HUES6 (cell line): ENCODE measurements at regions not wholly inside any gene's neighbourhood (a gene's known extent, or its start where the extent isn't known, plus 50 kb on each side); places are given as distances from the start of the nearest gene placed in this dataset.

ENCODE experiments used
- H3K27ac ChIP-seq: 2 replicates; pipeline ENCODE4 v1.7.0; 2013; ENCODE audit warnings: low read depth, mild to moderate bottlenecking, low read length, inconsistent platforms
- H3K27me3 ChIP-seq: 2 replicates; pipeline ENCODE4 v1.6.1; 2013; ENCODE audit warnings: low read length; ENCODE audit not compliant: control insufficient read depth, insufficient read depth
- H3K36me3 ChIP-seq: 2 replicates; pipeline ENCODE4 v1.6.1; 2013; ENCODE audit warnings: low read length; ENCODE audit not compliant: control insufficient read depth, insufficient read depth
- H3K4me1 ChIP-seq: 2 replicates; pipeline ENCODE4 v1.6.1; 2013; ENCODE audit warnings: low read length; ENCODE audit not compliant: control insufficient read depth, insufficient read depth
- H3K4me3 ChIP-seq: 2 replicates; pipeline ENCODE4 v1.5.1; 2013; ENCODE audit warnings: low read depth, low read length
- H3K9ac ChIP-seq: one replicate; pipeline ENCODE4 v1.6.1; 2013; ENCODE audit warnings: mild to moderate bottlenecking, low read length
- H3K9me3 ChIP-seq: 2 replicates; pipeline ENCODE4 v1.6.1; 2013; ENCODE audit warnings: low read depth, low read length; ENCODE audit not compliant: control insufficient read depth, insufficient read depth

GRCh38 chr9:16992138-16992537, 121.7 kb upstream of the BNC2 start:
- no peak overlapping the region for H3K4me3 ChIP-seq
- H3K27ac ChIP-seq, result no peak overlapping the region
- H3K9ac ChIP-seq, result no peak overlapping the region
- no peaks in the 10 kb centered on the region for H3K36me3 ChIP-seq
- peaks cover 18% of the 10 kb centered on the region for H3K9me3 ChIP-seq
- no peaks in the 10 kb centered on the region for H3K27me3 ChIP-seq
- H3K4me1 ChIP-seq, result no peaks in the 10 kb centered on the region

GRCh38 chr9:16987026-16987425, 116.6 kb upstream of the BNC2 start:
- no peak overlapping the region for H3K4me3 ChIP-seq
- no peaks in the 10 kb centered on the region for H3K27me3 ChIP-seq
- no peak overlapping the region for H3K9ac ChIP-seq
- no peaks in the 10 kb centered on the region for H3K36me3 ChIP-seq
- H3K9me3 ChIP-seq, result no peaks in the 10 kb centered on the region
- no peak overlapping the region for H3K27ac ChIP-seq
- H3K4me1 ChIP-seq, result peaks cover 11% of the 10 kb centered on the region

GRCh38 chr9:16986556-16986955, 116.1 kb upstream of the BNC2 start:
- Histone ChIP-seq H3K4me1 (peaks cover 11% of the 10 kb centered on the region), H3K27me3 (no peaks in the 10 kb centered on the region), H3K27ac (no peak overlapping the region), H3K4me3 (no peak overlapping the region), H3K9me3 (no peaks in the 10 kb centered on the region), H3K9ac (no peak overlapping the region), H3K36me3 (no peaks in the 10 kb centered on the region)

- Histone ChIP-seq H3K4me3 (no peak overlapping the region), H3K36me3 (no peaks in the 10 kb centered on the region), H3K27ac (no peak overlapping the region), H3K4me1 (peaks cover 11% of the 10 kb centered on the region), H3K9me3 (no peaks in the 10 kb centered on the region), H3K27me3 (no peaks in the 10 kb centered on the region), H3K9ac (no peak overlapping the region)
These were observed 115.3 kb upstream of the BNC2 start for GRCh38 chr9:16985559-16986348.

GRCh38 chr9:16982780-16983310, 112.4 kb upstream of the BNC2 start:
- no peaks in the 10 kb centered on the region for H3K27me3 ChIP-seq
- no peak overlapping the region for H3K27ac ChIP-seq
- no peaks in the 10 kb centered on the region for H3K36me3 ChIP-seq
- no peak overlapping the region for H3K9ac ChIP-seq
- peaks cover 11% of the 10 kb centered on the region for H3K4me1 ChIP-seq
- no peaks in the 10 kb centered on the region for H3K9me3 ChIP-seq
- no peak overlapping the region for H3K4me3 ChIP-seq

- Histone ChIP-seq H3K9ac (no peak overlapping the region), H3K27ac (no peak overlapping the region), H3K4me1 (no peaks in the 10 kb centered on the region), H3K9me3 (peaks cover 6% of the 10 kb centered on the region), H3K4me3 (no peak overlapping the region), H3K27me3 (no peaks in the 10 kb centered on the region), H3K36me3 (no peaks in the 10 kb centered on the region)
These were observed 106.0 kb upstream of the BNC2 start for GRCh38 chr9:16976427-16976826.

DNA sequence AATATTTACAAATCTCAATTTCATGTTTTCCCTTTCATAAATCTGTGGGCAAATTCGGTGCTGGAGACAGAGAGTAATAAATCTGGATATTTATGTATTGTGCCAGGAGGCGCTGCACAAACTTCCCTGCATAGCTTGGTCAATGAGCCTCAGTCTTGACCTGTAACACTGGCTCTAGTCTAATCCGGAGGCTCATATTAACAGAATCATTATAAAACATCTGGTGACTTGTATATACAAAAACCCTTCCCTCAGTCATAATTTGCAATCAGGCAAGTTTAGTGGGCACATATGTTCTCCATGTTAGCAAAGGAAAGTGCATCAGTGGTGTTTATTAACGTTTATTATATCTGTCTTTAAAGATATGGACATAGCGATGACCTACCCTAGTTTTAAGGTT, 104.0 kb upstream of the BNC2 start:
- Histone ChIP-seq H3K27ac (no peak overlapping the region), H3K27me3 (no peaks in the 10 kb centered on the region), H3K4me3 (no peak overlapping the region), H3K4me1 (no peaks in the 10 kb centered on the region), H3K36me3 (no peaks in the 10 kb centered on the region), H3K9ac (no peak overlapping the region), H3K9me3 (peaks cover 6% of the 10 kb centered on the region)

DNA sequence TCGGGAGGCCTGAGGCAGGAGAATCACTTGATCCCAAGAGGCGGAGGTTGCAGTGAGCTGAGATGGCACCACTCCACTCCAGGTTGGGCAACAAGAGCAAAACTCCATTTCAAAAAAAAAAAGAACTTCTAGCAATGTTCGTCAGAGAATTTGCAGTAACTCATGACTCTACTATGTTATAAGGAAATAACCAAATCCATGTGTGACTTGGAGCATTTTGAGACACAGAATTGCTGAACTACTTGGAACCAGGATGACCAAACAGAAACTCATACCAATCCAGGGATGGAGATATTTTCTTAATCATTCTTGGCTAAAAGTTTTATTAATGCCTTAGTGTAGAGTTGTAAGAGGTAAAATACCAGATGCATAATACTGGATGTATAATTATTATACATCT, 99.9 kb upstream of the BNC2 start:
- Histone ChIP-seq H3K9me3 (peaks cover 6% of the 10 kb centered on the region), H3K27me3 (no peaks in the 10 kb centered on the region), H3K27ac (no peak overlapping the region), H3K4me1 (no peaks in the 10 kb centered on the region), H3K36me3 (no peaks in the 10 kb centered on the region), H3K9ac (no peak overlapping the region), H3K4me3 (no peak overlapping the region)

DNA sequence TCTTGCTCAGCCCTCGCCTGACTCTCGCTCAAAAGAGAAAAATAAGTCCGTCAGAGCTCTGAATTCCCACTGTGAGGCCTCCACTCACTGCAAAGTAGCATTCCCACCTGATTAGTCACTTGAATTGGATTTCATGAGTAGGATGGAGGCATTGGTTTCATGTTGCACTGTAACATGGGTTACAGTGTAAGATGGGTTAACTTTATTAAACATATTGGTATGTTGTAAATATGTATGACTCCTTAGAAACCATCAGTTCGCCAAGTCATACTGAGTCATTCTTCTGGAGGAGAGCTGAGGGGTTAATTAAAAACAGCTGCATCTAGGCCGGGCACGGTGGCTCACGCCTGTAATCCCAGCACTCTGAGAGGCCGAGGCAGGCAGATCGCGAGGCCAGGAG, 93.8 kb upstream of the BNC2 start:
- Histone ChIP-seq H3K27ac (no peak overlapping the region), H3K36me3 (no peaks in the 10 kb centered on the region), H3K9me3 (0 out of 2 replicates have a peak, but pooled peaks cover 7% of the 10 kb centered on the region), H3K4me3 (no peak overlapping the region), H3K4me1 (no peaks in the 10 kb centered on the region), H3K27me3 (no peaks in the 10 kb centered on the region), H3K9ac (no peak overlapping the region)

DNA sequence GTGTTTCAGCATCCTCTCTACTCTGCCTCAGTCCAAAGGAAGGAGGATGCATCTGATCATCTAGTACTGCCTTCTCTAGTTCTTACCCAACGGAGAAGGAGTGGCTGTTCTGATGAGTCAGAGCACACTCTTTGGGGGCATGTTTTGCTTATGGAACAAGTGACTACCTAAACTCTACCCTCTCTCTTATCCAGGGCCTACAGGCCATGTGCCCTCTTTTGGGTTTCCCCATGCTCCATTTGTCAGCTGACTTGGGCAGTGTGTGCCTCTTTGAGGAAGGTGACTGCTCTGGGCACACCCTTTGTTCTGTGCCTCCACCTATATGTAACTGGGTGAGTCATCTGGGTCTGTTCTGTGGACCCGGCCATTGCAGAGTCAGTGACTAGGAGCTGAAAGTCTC, 89.6 kb upstream of the BNC2 start:
- H3K4me3 ChIP-seq, result no peak overlapping the region
- no peaks in the 10 kb centered on the region for H3K27me3 ChIP-seq
- no peak overlapping the region for H3K9ac ChIP-seq
- H3K27ac ChIP-seq, result no peak overlapping the region
- H3K4me1 ChIP-seq, result no peaks in the 10 kb centered on the region
- no peaks in the 10 kb centered on the region for H3K36me3 ChIP-seq
- 0 out of 2 replicates have a peak, but pooled peaks cover 7% of the 10 kb centered on the region for H3K9me3 ChIP-seq

- no peak overlapping the region for H3K9ac ChIP-seq
- H3K27ac ChIP-seq, result no peak overlapping the region
- H3K36me3 ChIP-seq, result no peaks in the 10 kb centered on the region
- H3K9me3 ChIP-seq, result 0 out of 2 replicates have a peak, but pooled peaks cover 7% of the 10 kb centered on the region
- no peak overlapping the region for H3K4me3 ChIP-seq
- H3K4me1 ChIP-seq, result no peaks in the 10 kb centered on the region
- H3K27me3 ChIP-seq, result no peaks in the 10 kb centered on the region
These were observed 88.9 kb upstream of the BNC2 start for GRCh38 chr9:16959391-16959790.
